Cardiac muscle cell (in vitro differentiated cells and primary cell): ENCODE measurements at regions not wholly inside any gene's neighbourhood (a gene's known extent, or its start where the extent isn't known, plus 50 kb on each side); places are given as distances from the start of the nearest gene placed in this dataset.

Experiments
- DNase-seq, 2 donors: peaks; one replicate each; pipeline versions ENCODE4 v3.0.0 to v3.0.0-alpha.2; 2010 to 2017; ENCODE audit warnings: low read depth in 1 of 2, low spot score in 1 of 2
- H3K27ac ChIP-seq: fragments of 200-600 bp; sonication (generic); 2 replicates; pipeline ENCODE4 v1.5.1; 2016
- H3K27me3 ChIP-seq: fragments of 200-600 bp; sonication (generic); 2 replicates; pipeline ENCODE4 v1.6.0; 2016; ENCODE audit warnings: control low read depth
- H3K36me3 ChIP-seq: fragments of 200-600 bp; sonication (generic); 2 replicates; pipeline ENCODE4 v1.5.1; 2016; ENCODE audit warnings: control low read depth
- H3K4me1 ChIP-seq: fragments of 200-600 bp; sonication (generic); 2 replicates; pipeline ENCODE4 v1.8.1; 2017; ENCODE audit warnings: low read depth, mild to moderate bottlenecking, mixed run types
- H3K4me3 ChIP-seq: fragments of 200-600 bp; sonication (generic); 2 replicates; pipeline ENCODE4 v1.5.1; 2016; ENCODE audit warnings: mild to moderate bottlenecking
- H3K9me3 ChIP-seq: fragments of 200-600 bp; sonication (generic); 2 replicates; pipeline ENCODE4 v1.5.1; 2017; ENCODE audit warnings: low read depth, mild to moderate bottlenecking, control low read depth
- TF ChIP-seq, protein P1 (sequence below): IDR thresholded peaks from 2 replicates; pipeline ENCODE4 v1.5.1; 2012; ENCODE audit warnings: low read depth, mild to moderate bottlenecking, low read length

GRCh38 chr20:39645131-39645530, 683.0 kb downstream of the DHX35 start:
- Histone ChIP-seq H3K4me1 (no peaks in the 10 kb centered on the region), H3K27me3 (no peaks in the 10 kb centered on the region), H3K27ac (no peak overlapping the region), H3K36me3 (no peaks in the 10 kb centered on the region), H3K4me3 (no peak overlapping the region), H3K9me3 (no peaks in the 10 kb centered on the region)
- TF ChIP-seq, protein P1, sequence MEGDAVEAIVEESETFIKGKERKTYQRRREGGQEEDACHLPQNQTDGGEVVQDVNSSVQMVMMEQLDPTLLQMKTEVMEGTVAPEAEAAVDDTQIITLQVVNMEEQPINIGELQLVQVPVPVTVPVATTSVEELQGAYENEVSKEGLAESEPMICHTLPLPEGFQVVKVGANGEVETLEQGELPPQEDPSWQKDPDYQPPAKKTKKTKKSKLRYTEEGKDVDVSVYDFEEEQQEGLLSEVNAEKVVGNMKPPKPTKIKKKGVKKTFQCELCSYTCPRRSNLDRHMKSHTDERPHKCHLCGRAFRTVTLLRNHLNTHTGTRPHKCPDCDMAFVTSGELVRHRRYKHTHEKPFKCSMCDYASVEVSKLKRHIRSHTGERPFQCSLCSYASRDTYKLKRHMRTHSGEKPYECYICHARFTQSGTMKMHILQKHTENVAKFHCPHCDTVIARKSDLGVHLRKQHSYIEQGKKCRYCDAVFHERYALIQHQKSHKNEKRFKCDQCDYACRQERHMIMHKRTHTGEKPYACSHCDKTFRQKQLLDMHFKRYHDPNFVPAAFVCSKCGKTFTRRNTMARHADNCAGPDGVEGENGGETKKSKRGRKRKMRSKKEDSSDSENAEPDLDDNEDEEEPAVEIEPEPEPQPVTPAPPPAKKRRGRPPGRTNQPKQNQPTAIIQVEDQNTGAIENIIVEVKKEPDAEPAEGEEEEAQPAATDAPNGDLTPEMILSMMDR, result no peak
- DNase-seq, result no peak

DNA sequence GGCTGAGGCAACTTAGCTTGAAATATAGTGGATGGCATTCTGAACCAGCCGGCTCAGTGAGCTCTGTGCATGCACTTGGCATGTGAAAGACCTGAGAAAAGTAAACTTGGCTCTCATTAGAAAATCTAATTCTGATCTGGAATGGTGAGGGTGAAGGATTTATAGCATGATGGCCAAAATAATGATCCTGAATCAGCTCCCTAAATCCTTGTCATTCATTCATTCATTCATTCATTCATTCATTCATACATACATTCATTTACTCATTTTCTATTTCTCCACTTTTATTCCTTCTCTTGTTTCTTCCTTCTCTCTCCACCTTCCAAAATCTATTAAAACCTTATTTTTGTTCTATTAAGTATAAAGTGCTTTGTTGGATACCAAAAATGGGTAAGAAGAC, 681.1 kb downstream of the DHX35 start:
- no peak for DNase-seq
- no peak overlapping the region for H3K27ac ChIP-seq
- no peaks in the 10 kb centered on the region for H3K36me3 ChIP-seq
- no peak overlapping the region for H3K4me3 ChIP-seq
- no peaks in the 10 kb centered on the region for H3K27me3 ChIP-seq
- no peaks in the 10 kb centered on the region for H3K9me3 ChIP-seq
- H3K4me1 ChIP-seq, result no peaks in the 10 kb centered on the region
- TF ChIP-seq, protein P1, result no peak

DNA sequence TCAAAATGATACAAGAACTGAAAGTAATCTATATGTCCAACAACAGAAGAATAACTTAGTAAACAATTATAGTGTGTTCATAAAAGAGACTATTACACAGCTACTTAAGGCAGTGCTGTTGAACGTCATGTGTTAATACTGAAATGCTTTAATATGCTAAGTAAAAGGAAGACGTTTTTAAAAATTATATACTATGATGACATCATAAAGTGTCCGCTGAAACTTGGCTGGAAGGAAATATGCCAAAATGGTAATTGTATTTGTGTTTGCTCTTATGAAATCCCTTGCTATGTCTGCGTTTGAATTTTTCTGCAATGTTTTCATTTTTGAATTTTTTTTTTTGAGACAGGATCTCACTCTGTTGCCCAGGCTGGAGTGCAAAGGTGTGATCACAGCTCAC, 679.3 kb downstream of the DHX35 start:
- no peaks in the 10 kb centered on the region for H3K9me3 ChIP-seq
- H3K27me3 ChIP-seq, result no peaks in the 10 kb centered on the region
- DNase-seq, result no peak
- H3K4me3 ChIP-seq, result no peak overlapping the region
- H3K27ac ChIP-seq, result no peak overlapping the region
- H3K36me3 ChIP-seq, result no peaks in the 10 kb centered on the region
- TF ChIP-seq, protein P1, result no peak
- no peaks in the 10 kb centered on the region for H3K4me1 ChIP-seq

DNA sequence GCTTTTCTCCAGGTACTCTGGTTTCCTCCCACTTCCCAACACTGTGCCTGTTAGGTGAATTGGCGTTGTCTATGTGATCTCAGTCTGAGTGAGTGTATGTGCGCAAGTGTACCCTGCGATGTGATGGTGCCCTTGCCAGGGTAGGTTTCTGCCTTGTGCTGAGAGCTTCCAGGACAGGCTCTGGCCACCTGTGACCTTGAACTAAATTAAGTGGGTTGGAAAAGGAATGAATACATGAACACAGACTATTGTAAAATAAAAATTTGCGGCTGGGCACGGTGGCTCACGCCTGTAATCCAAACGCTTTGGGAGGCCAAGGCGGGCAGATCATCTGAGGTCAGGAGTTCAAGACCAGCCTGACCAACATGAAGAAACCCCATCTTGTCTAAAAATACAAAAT, 678.0 kb downstream of the DHX35 start:
- Histone ChIP-seq H3K27ac (no peak overlapping the region), H3K4me1 (no peaks in the 10 kb centered on the region), H3K36me3 (no peaks in the 10 kb centered on the region), H3K27me3 (no peaks in the 10 kb centered on the region), H3K4me3 (no peak overlapping the region), H3K9me3 (no peaks in the 10 kb centered on the region)
- DNase-seq, result no peak
- TF ChIP-seq, protein P1, result no peak

- no peaks in the 10 kb centered on the region for H3K36me3 ChIP-seq
These were observed 676.6 kb downstream of the DHX35 start for GRCh38 chr20:39638731-39639130.

More at GRCh38 chr20:39638731-39639130, 676.6 kb downstream of the DHX35 start:
- Histone ChIP-seq H3K27me3 (no peaks in the 10 kb centered on the region), H3K27ac (no peak overlapping the region), H3K4me3 (no peak overlapping the region), H3K9me3 (no peaks in the 10 kb centered on the region), H3K4me1 (no peaks in the 10 kb centered on the region)
- TF ChIP-seq, protein P1, result no peak
- DNase-seq, result no peak
